HepG2 (cell line): ENCODE measurements at regions not wholly inside any gene's neighbourhood (a gene's known extent, or its start where the extent isn't known, plus 50 kb on each side); places are given as distances from the start of the nearest gene placed in this dataset.

ENCODE experiments used
- ATAC-seq: fragments of 200-7000 bp; cut with Tn5 transposase; 3 replicates; pipeline ENCODE4 v1.9.1; 2020; ENCODE audit warnings: mild to moderate bottlenecking, moderate library complexity
- BruUV-seq: library from RNA; stranded (reverse); fragments of 400-500 nt; replicated peaks from 2 replicates; lab custom pipeline; 2021; lab: Mats Ljungman, UMichigan
- CTCF ChIA-PET: fragments of 300-600 bp; formaldehyde crosslinking; extraction: SDS; loops from one replicate; lab custom pipeline; 2021; ENCODE audit warnings: low total read pairs, inconsistent platforms, low intra/inter-chr PET ratio; lab: Yijun Ruan, JAX
- POLR2A ChIA-PET: fragments of 350-600 bp; sonication (Branson Sonifier 250); formaldehyde crosslinking; loops from one replicate; lab custom pipeline; 2020; ENCODE audit warnings: antibody characterized with exemption, inconsistent platforms; lab: Yijun Ruan, JAX
- DNase-seq: peaks from one replicate; pipeline ENCODE4 v3.0.0-alpha.2; 2015; ENCODE audit warnings: low spot score
- FAIRE-seq: peaks from 3 replicates; lab custom pipeline; 2011; peaks lifted over from hg19 to GRCh38; lab: Jason Lieb, UNC
- H2AFZ ChIP-seq: one replicate; pipeline ENCODE4 v1.6.1; 2011; ENCODE audit warnings: low read length, inconsistent platforms
- H3K27ac ChIP-seq: fragments of 300-600 bp; 3 replicates; pipeline ENCODE4 v1.8.0; 2011; ENCODE audit warnings: mixed run types, mild to moderate bottlenecking, mixed read lengths, low read length, inconsistent platforms; ENCODE audit not compliant: insufficient read depth; ENCODE audit errors: extremely low read length
- H3K27me3 ChIP-seq, 2 experiments: fragments of 200-600 bp in 1 of 2; 2 replicates in 1 of 2; 3 replicates in 1 of 2; pipeline versions ENCODE4 v1.6.0 to v1.8.0; 2011; ENCODE audit warnings: low read length in 2 of 2, mild to moderate bottlenecking in 2 of 2, moderate library complexity in 2 of 2, inconsistent platforms in 1 of 2; ENCODE audit not compliant: insufficient read depth in 2 of 2, control insufficient read depth in 1 of 2
- H3K36me3 ChIP-seq, 2 experiments: fragments of 200-600 bp in 1 of 2; replicated peaks in 1 of 2; 2 replicates in 1 of 2; 3 replicates in 1 of 2; pipeline versions ENCODE4 v1.5.1 to v1.8.0; 2011; ENCODE audit warnings: low read length in 2 of 2, inconsistent platforms in 1 of 2; ENCODE audit not compliant: insufficient read depth in 2 of 2, control insufficient read depth in 1 of 2
- H3K4me1 ChIP-seq: 2 replicates; pipeline ENCODE4 v1.5.1; 2012; ENCODE audit warnings: low read length, inconsistent platforms; ENCODE audit not compliant: insufficient read depth
- H3K4me2 ChIP-seq: 2 replicates; pipeline ENCODE4 v1.6.0; 2011; ENCODE audit warnings: low read depth, low read length, inconsistent platforms
- H3K4me3 ChIP-seq, 3 experiments: fragments of 200-600 bp in 1 of 3; sonication (generic), shearing (Covaris generic) in 1 of 3; replicated peaks in 1 of 3; 2 replicates each; pipeline ENCODE4 v1.5.1; 2011 to 2016; ENCODE audit warnings: low read length in 3 of 3, inconsistent platforms in 2 of 3, low read depth in 2 of 3, mild to moderate bottlenecking in 2 of 3, control low read depth in 1 of 3, mixed read lengths in 1 of 3; ENCODE audit not compliant: insufficient read depth in 1 of 3
- H3K79me2 ChIP-seq: one replicate; pipeline ENCODE4 v1.6.1; 2011; ENCODE audit warnings: low read length, inconsistent platforms; ENCODE audit not compliant: insufficient read depth
- H3K9ac ChIP-seq: 2 replicates; pipeline ENCODE4 v1.6.0; 2011; ENCODE audit warnings: mild to moderate bottlenecking, low read depth, low read length, inconsistent platforms; ENCODE audit not compliant: insufficient read depth
- H3K9me3 ChIP-seq: 2 replicates; pipeline ENCODE4 v1.5.1; 2012; ENCODE audit warnings: mild to moderate bottlenecking, low read length
- H4K20me1 ChIP-seq: 2 replicates; pipeline ENCODE4 v1.6.0; 2011; ENCODE audit warnings: inconsistent platforms, mild to moderate bottlenecking, low read length, moderate library complexity; ENCODE audit not compliant: insufficient read depth
- ATF7-NPFF ChIP-seq: sonication (generic); formaldehyde crosslinking; IDR thresholded peaks from 2 replicates; pipeline ENCODE4 v1.8.1; 2023; ENCODE audit warnings: mild to moderate bottlenecking, low read depth, missing genetic modification reagents, moderate library complexity
- JUND ChIP-seq: sonication (generic); formaldehyde crosslinking; IDR thresholded peaks from 2 replicates; pipeline ENCODE4 v1.8.0; 2022; ENCODE audit warnings: mild to moderate bottlenecking, missing genetic modification reagents
- NRL ChIP-seq: sonication (generic); formaldehyde crosslinking; IDR thresholded peaks from 2 replicates; pipeline ENCODE4 v1.5.0; 2020; ENCODE audit warnings: missing genetic modification reagents, mild to moderate bottlenecking, moderate library complexity, borderline replicate concordance
- PHB2 ChIP-seq: fragments of 450-650 bp; IDR thresholded peaks from 2 replicates; pipeline ENCODE4 v1.6.1; 2018; ENCODE audit not compliant: partially characterized antibody
- SATB2 ChIP-seq: sonication (generic); formaldehyde crosslinking; IDR thresholded peaks from 2 replicates; pipeline ENCODE4 v1.5.0; 2020; ENCODE audit warnings: missing genetic modification reagents
- ZBTB7A ChIP-seq: sonication (generic); formaldehyde crosslinking; IDR thresholded peaks from 2 replicates; pipeline ENCODE4 v1.8.0; 2022; ENCODE audit warnings: mild to moderate bottlenecking, missing genetic modification reagents
- ZNF337 ChIP-seq: sonication (generic); formaldehyde crosslinking; IDR thresholded peaks from 2 replicates; pipeline ENCODE4 v1.5.1; 2020; ENCODE audit warnings: missing genetic modification reagents, low read depth, mild to moderate bottlenecking, borderline replicate concordance
- WGBS: methylation state at CpG from one replicate; pipeline ENCODE4 v1.1.6; 2017; ENCODE audit warnings: low lambda C conversion rate; 5-methylcytosine and 5-hydroxymethylcytosine counted together
- in situ Hi-C: cut with HindIII; loops from 2 replicates; pipeline ENCODE4 v1.10.0; 2017; ENCODE audit warnings: low pct_unique_long_range_greater_than_20kb; ENCODE audit not compliant: extremely low pct_ligation_motif_present
- intact Hi-C: fragments of 100-400 bp; cut with micrococcal nuclease; formaldehyde crosslinking; loops from one replicate; pipeline ENCODE4 v1.10.0; 2022; ENCODE audit not compliant: unreplicated experiment
- TF ChIP-seq, protein P1 (sequence below): sonication (generic); formaldehyde crosslinking; conservative IDR thresholded peaks from 2 replicates; pipeline ENCODE4 v1.8.0; 2022; ENCODE audit warnings: low read depth, missing genetic modification reagents
- TF ChIP-seq, protein P2 (sequence below): sonication (generic); formaldehyde crosslinking; IDR thresholded peaks from 2 replicates; pipeline ENCODE4 v1.4.0; 2020; ENCODE audit warnings: missing genetic modification reagents, borderline replicate concordance

DNA sequence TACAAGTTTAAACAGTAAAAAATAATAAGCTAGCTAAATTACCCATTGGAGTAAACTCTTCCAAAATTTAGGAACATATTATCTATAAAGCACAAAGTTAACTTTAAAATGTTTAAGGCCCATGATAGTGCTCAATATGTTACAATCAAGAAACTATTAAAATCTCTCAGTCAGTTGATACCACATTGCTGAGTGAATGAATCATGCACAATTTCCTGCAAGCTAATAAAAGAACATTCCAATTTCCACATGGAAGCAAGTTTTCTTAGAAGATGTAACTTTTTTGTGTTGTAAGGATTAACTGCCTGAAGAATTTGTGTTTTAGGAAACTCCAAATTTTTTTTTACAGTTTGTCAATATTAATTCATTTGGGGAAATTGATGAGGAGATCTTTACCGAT, 666.6 kb downstream of the SLITRK1 start:
- ATAC-seq (no peak), FAIRE-seq (no peak), DNase-seq (no peak)
- Histone ChIP-seq H3K9me3 (peaks cover 60% of the 10 kb centered on the region), H3K9ac (no peak overlapping the region), H3K27ac (no peak overlapping the region), H3K36me3 (no peaks in the 10 kb centered on the region), H3K4me1 (no peaks in the 10 kb centered on the region), H4K20me1 (no peaks in the 10 kb centered on the region), H3K4me2 (no peak overlapping the region), H3K4me3 (no peak overlapping the region), H2AFZ (no peak overlapping the region), H3K27me3 (no peaks in the 10 kb centered on the region), H3K79me2 (no peaks in the 10 kb centered on the region)
- ChIA-PET CTCF (no interaction called here), POLR2A (no interaction called here)
- BruUV-seq = no TSS peak
- no peak for TF ChIP-seq JUND (CRISPR knock-in tag)
- TF ChIP-seq PHB2 = no peak
- TF ChIP-seq ATF7-NPFF = no peak
- TF ChIP-seq NRL = no peak
- TF ChIP-seq ZBTB7A (CRISPR knock-in tag) = no peak
- WGBS = 2% methylated on average over 1 of the region's 1 CpG
- in situ Hi-C loops (no loop called here), intact Hi-C loops (no loop called here)

DNA sequence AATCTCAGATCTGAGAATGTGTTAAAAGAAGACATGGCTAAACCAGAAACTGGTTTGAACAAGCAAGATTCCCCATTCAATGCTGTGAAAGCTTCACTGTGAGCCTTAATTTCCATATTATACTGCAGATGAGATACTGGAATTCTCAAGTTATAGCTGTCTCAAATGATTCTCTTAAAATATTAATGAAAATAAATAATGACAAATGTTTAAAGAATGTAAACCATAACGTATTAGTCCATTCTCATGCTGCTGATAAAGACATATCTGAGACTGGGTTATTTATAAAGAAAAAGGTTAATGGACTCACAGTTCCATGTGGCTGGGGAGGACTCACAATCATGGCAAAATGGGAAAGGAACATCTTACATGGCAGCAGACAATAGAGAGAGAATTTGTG, 667.8 kb downstream of the SLITRK1 start:
- Histone ChIP-seq H3K27ac (no peak overlapping the region), H3K36me3 (no peaks in the 10 kb centered on the region), H3K4me1 (no peaks in the 10 kb centered on the region), H3K4me3 (no peak overlapping the region), H3K79me2 (no peaks in the 10 kb centered on the region), H4K20me1 (no peaks in the 10 kb centered on the region), H3K27me3 (no peaks in the 10 kb centered on the region), H2AFZ (no peak overlapping the region), H3K9ac (no peak overlapping the region), H3K9me3 (peaks cover 50% of the 10 kb centered on the region), H3K4me2 (no peak overlapping the region)
- 0% methylated on average over 1 of the region's 1 CpG for WGBS
- DNase-seq = no peak
- intact Hi-C loops (no loop called here), in situ Hi-C loops (no loop called here)
- no peak for FAIRE-seq
- ChIA-PET POLR2A (no interaction called here), CTCF (no interaction called here)
- no TSS peak for BruUV-seq
- ATAC-seq = no peak
- TF ChIP-seq, protein P1, sequence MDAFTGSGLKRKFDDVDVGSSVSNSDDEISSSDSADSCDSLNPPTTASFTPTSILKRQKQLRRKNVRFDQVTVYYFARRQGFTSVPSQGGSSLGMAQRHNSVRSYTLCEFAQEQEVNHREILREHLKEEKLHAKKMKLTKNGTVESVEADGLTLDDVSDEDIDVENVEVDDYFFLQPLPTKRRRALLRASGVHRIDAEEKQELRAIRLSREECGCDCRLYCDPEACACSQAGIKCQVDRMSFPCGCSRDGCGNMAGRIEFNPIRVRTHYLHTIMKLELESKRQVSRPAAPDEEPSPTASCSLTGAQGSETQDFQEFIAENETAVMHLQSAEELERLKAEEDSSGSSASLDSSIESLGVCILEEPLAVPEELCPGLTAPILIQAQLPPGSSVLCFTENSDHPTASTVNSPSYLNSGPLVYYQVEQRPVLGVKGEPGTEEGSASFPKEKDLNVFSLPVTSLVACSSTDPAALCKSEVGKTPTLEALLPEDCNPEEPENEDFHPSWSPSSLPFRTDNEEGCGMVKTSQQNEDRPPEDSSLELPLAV (CRISPR knock-in tag) = no peak
- TF ChIP-seq SATB2 (CRISPR knock-in tag) (no peak), ZNF337 (CRISPR knock-in tag) (no peak)
- TF ChIP-seq, protein P2, sequence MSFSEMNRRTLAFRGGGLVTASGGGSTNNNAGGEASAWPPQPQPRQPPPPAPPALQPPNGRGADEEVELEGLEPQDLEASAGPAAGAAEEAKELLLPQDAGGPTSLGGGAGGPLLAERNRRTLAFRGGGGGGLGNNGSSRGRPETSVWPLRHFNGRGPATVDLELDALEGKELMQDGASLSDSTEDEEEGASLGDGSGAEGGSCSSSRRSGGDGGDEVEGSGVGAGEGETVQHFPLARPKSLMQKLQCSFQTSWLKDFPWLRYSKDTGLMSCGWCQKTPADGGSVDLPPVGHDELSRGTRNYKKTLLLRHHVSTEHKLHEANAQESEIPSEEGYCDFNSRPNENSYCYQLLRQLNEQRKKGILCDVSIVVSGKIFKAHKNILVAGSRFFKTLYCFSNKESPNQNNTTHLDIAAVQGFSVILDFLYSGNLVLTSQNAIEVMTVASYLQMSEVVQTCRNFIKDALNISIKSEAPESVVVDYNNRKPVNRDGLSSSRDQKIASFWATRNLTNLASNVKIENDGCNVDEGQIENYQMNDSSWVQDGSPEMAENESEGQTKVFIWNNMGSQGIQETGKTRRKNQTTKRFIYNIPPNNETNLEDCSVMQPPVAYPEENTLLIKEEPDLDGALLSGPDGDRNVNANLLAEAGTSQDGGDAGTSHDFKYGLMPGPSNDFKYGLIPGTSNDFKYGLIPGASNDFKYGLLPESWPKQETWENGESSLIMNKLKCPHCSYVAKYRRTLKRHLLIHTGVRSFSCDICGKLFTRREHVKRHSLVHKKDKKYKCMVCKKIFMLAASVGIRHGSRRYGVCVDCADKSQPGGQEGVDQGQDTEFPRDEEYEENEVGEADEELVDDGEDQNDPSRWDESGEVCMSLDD (CRISPR knock-in tag) = no peak
